H1 (cell line): ENCODE measurements at regions not wholly inside any gene's neighbourhood (a gene's known extent, or its start where the extent isn't known, plus 50 kb on each side); places are given as distances from the start of the nearest gene placed in this dataset.

Source experiments
- CTCF ChIA-PET: fragments of 300-600 bp; sonication (Branson Sonifier 250); formaldehyde crosslinking; loops from one replicate; lab custom pipeline; 2021; ENCODE audit not compliant: partially characterized antibody; lab: Charles Lee
- POLR2A ChIA-PET: fragments of 300-600 bp; sonication (Branson Sonifier 250); formaldehyde crosslinking; loops from one replicate; lab custom pipeline; 2021; ENCODE audit warnings: inconsistent platforms; ENCODE audit not compliant: partially characterized antibody; lab: Charles Lee
- DNase-seq, 2 experiments: peaks; one replicate each; pipeline versions ENCODE4 v3.0.0 to v3.0.0-alpha.2; 2010 to 2022; ENCODE audit warnings: low spot score in 2 of 2, low read depth in 1 of 2, mixed read lengths in 1 of 2
- FAIRE-seq: peaks from 2 replicates; lab custom pipeline; 2011; peaks lifted over from hg19 to GRCh38; lab: Jason Lieb, UNC
- H2AFZ ChIP-seq: 2 replicates; pipeline ENCODE4 v1.8.1; 2012; ENCODE audit warnings: low read length, inconsistent platforms
- H2AK5ac ChIP-seq: 2 replicates; pipeline ENCODE4 v1.6.1; 2013; ENCODE audit warnings: low read depth, low read length
- H2BK120ac ChIP-seq: replicated peaks from 2 replicates; pipeline ENCODE3; 2013; ENCODE audit warnings: low read depth, low read length, inconsistent platforms
- H2BK12ac ChIP-seq: 2 replicates; pipeline ENCODE4 v1.6.1; 2013; ENCODE audit warnings: low read depth, low read length
- H2BK15ac ChIP-seq: 2 replicates; pipeline ENCODE4 v1.6.1; 2013; ENCODE audit warnings: low read length
- H2BK20ac ChIP-seq: 2 replicates; pipeline ENCODE4 v1.6.1; 2013; ENCODE audit warnings: low read length
- H2BK5ac ChIP-seq: 2 replicates; pipeline ENCODE4 v1.6.1; 2013; ENCODE audit warnings: low read depth, low read length
- H3K14ac ChIP-seq: 2 replicates; pipeline ENCODE4 v1.6.1; 2013; ENCODE audit warnings: inconsistent platforms; ENCODE audit not compliant: insufficient read length
- H3K18ac ChIP-seq: 2 replicates; pipeline ENCODE4 v1.6.1; 2013; ENCODE audit warnings: low read length; ENCODE audit errors: extremely low read depth
- H3K23ac ChIP-seq: 2 replicates; pipeline ENCODE4 v1.6.1; 2013; ENCODE audit warnings: inconsistent platforms; ENCODE audit not compliant: insufficient read length
- H3K23me2 ChIP-seq: 2 replicates; pipeline ENCODE4 v1.6.1; 2013; ENCODE audit warnings: low read depth, low read length
- H3K27ac ChIP-seq: 2 replicates; pipeline ENCODE4 v1.6.1; 2011; ENCODE audit warnings: low read depth, low read length, inconsistent platforms
- H3K27me3 ChIP-seq, 4 experiments: replicated peaks in 1 of 4; 1 replicate in 1 of 4; 2 replicates in 3 of 4; pipeline versions ENCODE4 v1.6.1 to v1.8.1; 2011 to 2013; ENCODE audit warnings: low read length in 3 of 4, mild to moderate bottlenecking in 3 of 4, inconsistent platforms in 2 of 4, mixed read lengths in 2 of 4, moderate library complexity in 1 of 4; ENCODE audit not compliant: control insufficient read depth in 3 of 4, insufficient read depth in 3 of 4; ENCODE audit errors: extremely low read depth in 1 of 4
- H3K36me3 ChIP-seq, 4 experiments: 2 replicates each; pipeline versions ENCODE4 v1.6.1 to v1.8.1; 2011 to 2013; ENCODE audit warnings: mild to moderate bottlenecking in 4 of 4, low read length in 3 of 4, moderate library complexity in 2 of 4, control low read depth in 1 of 4, inconsistent platforms in 1 of 4; ENCODE audit not compliant: insufficient read depth in 4 of 4, control insufficient read depth in 2 of 4
- H3K4ac ChIP-seq: replicated peaks from 2 replicates; pipeline ENCODE3; 2013; ENCODE audit warnings: low read length, low read depth, mixed read lengths, inconsistent platforms; ENCODE audit not compliant: insufficient read length
- H3K4me1 ChIP-seq, 4 experiments: replicated peaks in 1 of 4; 1 replicate in 1 of 4; 2 replicates in 3 of 4; pipeline versions ENCODE4 v1.6.1 to v1.8.1; 2011 to 2013; ENCODE audit warnings: low read length in 3 of 4, inconsistent platforms in 2 of 4, mixed read lengths in 1 of 4; ENCODE audit not compliant: insufficient read depth in 4 of 4, control insufficient read depth in 3 of 4
- H3K4me2 ChIP-seq, 2 experiments: 2 replicates each; pipeline versions ENCODE4 v1.6.1 to v1.8.1; 2011 to 2013; ENCODE audit warnings: low read depth in 2 of 2, low read length in 2 of 2, control low read depth in 1 of 2, inconsistent platforms in 1 of 2, mild to moderate bottlenecking in 1 of 2; ENCODE audit not compliant: insufficient read depth in 1 of 2
- H3K4me3 ChIP-seq, 4 experiments: fragments of 200-600, 300-600 bp in 1 of 4; sonication (generic), shearing (Covaris generic), sonication (Bioruptor Twin) in 1 of 4; 2 replicates each; pipeline versions ENCODE4 v1.5.1 to v1.8.1; 2011 to 2016; ENCODE audit warnings: low read length in 4 of 4, low read depth in 3 of 4, control low read depth in 2 of 4, inconsistent platforms in 2 of 4, mild to moderate bottlenecking in 2 of 4, mixed read lengths in 1 of 4, moderate library complexity in 1 of 4; ENCODE audit not compliant: insufficient read depth in 2 of 4; ENCODE audit errors: extremely low read depth in 1 of 4
- H3K56ac ChIP-seq: replicated peaks from 2 replicates; pipeline ENCODE3; 2013; ENCODE audit warnings: low read depth, mild to moderate bottlenecking, mixed read lengths, low read length, inconsistent platforms; ENCODE audit not compliant: insufficient read length
- H3K79me1 ChIP-seq: 2 replicates; pipeline ENCODE4 v1.6.1; 2013; ENCODE audit warnings: low read depth, low read length, control low read depth
- H3K79me2 ChIP-seq, 2 experiments: 2 replicates each; pipeline versions ENCODE4 v1.6.1 to v1.8.1; 2012 to 2013; ENCODE audit warnings: low read length in 2 of 2, mild to moderate bottlenecking in 2 of 2, inconsistent platforms in 1 of 2; ENCODE audit not compliant: insufficient read depth in 2 of 2, control insufficient read depth in 1 of 2
- H3K9ac ChIP-seq, 4 experiments: replicated peaks in 1 of 4; 1 replicate in 1 of 4; 2 replicates in 3 of 4; pipeline versions ENCODE4 v1.6.1 to v1.8.1; 2011 to 2013; ENCODE audit warnings: low read depth in 3 of 4, low read length in 3 of 4, control low read depth in 2 of 4, mild to moderate bottlenecking in 2 of 4, moderate library complexity in 2 of 4, inconsistent platforms in 1 of 4; ENCODE audit errors: extremely low read depth in 1 of 4
- H3K9me3 ChIP-seq, 2 experiments: 2 replicates each; pipeline versions ENCODE4 v1.6.1 to v1.8.1; 2012 to 2013; ENCODE audit warnings: mild to moderate bottlenecking in 2 of 2, moderate library complexity in 2 of 2, control low read depth in 1 of 2, inconsistent platforms in 1 of 2, low read depth in 1 of 2, low read length in 1 of 2, mixed read lengths in 1 of 2; ENCODE audit not compliant: insufficient read depth in 2 of 2
- H4K20me1 ChIP-seq, 2 experiments: replicated peaks in 1 of 2; 2 replicates each; pipeline versions ENCODE3 to v1.8.1; 2011 to 2013; ENCODE audit warnings: inconsistent platforms in 2 of 2, low read length in 2 of 2, mild to moderate bottlenecking in 1 of 2; ENCODE audit not compliant: insufficient read depth in 2 of 2, control insufficient read depth in 1 of 2
- H4K5ac ChIP-seq: 2 replicates; pipeline ENCODE4 v1.6.1; 2013; ENCODE audit warnings: low read length, low read depth, mixed read lengths, inconsistent platforms; ENCODE audit not compliant: insufficient read length
- H4K8ac ChIP-seq: 2 replicates; pipeline ENCODE4 v1.8.0; 2013; ENCODE audit warnings: mild to moderate bottlenecking, moderate library complexity, low read length, inconsistent platforms; ENCODE audit not compliant: insufficient read depth; ENCODE audit errors: extremely low read depth
- H4K91ac ChIP-seq: replicated peaks from 2 replicates; pipeline ENCODE3; 2013; ENCODE audit warnings: low read length, mixed read lengths, inconsistent platforms; ENCODE audit not compliant: insufficient read length
- E2F6 ChIP-seq: IDR thresholded peaks from 2 replicates; pipeline ENCODE4 v1.6.1; 2012; ENCODE audit warnings: inconsistent platforms
- KDM1A ChIP-seq: fragments of 200-600, 300-600 bp; sonication (generic); IDR thresholded peaks from 2 replicates; pipeline ENCODE4 v1.7.1; 2016; ENCODE audit warnings: mild to moderate bottlenecking, low read length, borderline replicate concordance
- WGBS, 2 experiments: shearing (Covaris generic) in 1 of 2; methylation state at CpG; one replicate each; pipeline versions ENCODE4 v1.1.6 to v1.1.7; 2013 to 2015; ENCODE audit warnings: low lambda C conversion rate in 2 of 2, mixed read lengths in 2 of 2, inconsistent platforms in 1 of 2, low coverage in 1 of 2, missing lambda C conversion rate in 1 of 2; ENCODE audit not compliant: insufficient replicate concordance in 2 of 2, insufficient coverage in 1 of 2, insufficient read length in 1 of 2; ENCODE audit errors: extremely low coverage in 1 of 2, missing lambda C conversion rate in 1 of 2; 5-methylcytosine and 5-hydroxymethylcytosine counted together

- WGBS, 2 experiments = 63% methylated on average over 2 of the region's 2 CpGs; no CpG with 5 or more reads in 1 of the 2 experiments
- Histone ChIP-seq H2BK12ac (no peak overlapping the region), H4K5ac (no peak overlapping the region), H3K23me2 (no peaks in the 10 kb centered on the region; the same call in 1 of the 2 replicates), H2BK20ac (no peak overlapping the region), H2BK5ac (no peak overlapping the region), H2BK120ac (no peak overlapping the region), H4K8ac (no peak overlapping the region), H2AK5ac (no peak overlapping the region), H2BK15ac (no peak overlapping the region), H3K14ac (no peak overlapping the region), H3K18ac (no peak overlapping the region), H3K9ac (no peak overlapping the region), H3K36me3 (no peaks in the 10 kb centered on the region), H3K9me3 (no peaks in the 10 kb centered on the region), H4K91ac (no peak overlapping the region), H3K4me3 (no peak overlapping the region), H3K4me1 (no peaks in the 10 kb centered on the region; a peak in 1 of 7 replicates), H3K79me1 (no peaks in the 10 kb centered on the region), H3K79me2 (no peaks in the 10 kb centered on the region), H4K20me1 (no peaks in the 10 kb centered on the region), H3K56ac (no peak overlapping the region), H3K23ac (no peak overlapping the region), H3K27me3 (no peaks in the 10 kb centered on the region), H3K4me2 (no peak overlapping the region), H3K4ac (no peak overlapping the region), H3K27ac (no peak overlapping the region), H2AFZ (no peak overlapping the region)
- DNase-seq (peak in 1 of 2 experiments; percentile 19), FAIRE-seq (no peak)
- TF ChIP-seq E2F6 (no peak), KDM1A (peak; percentile 78; the same call in 1 of the 2 replicates)
- ChIA-PET CTCF (no interaction called here), POLR2A (no interaction called here)
Measured at GRCh38 chr14:76282581-76282980, 93.4 kb upstream of the ESRRB start.
